ENCODE measurements at regions not wholly inside any gene's neighbourhood (a gene's known extent, or its start where the extent isn't known, plus 50 kb on each side); places are given as distances from the start of the nearest gene placed in this dataset.

GRCh38 chrX:40887476-40887875, 152.1 kb upstream of the MED14 start (continued):
- no peak for TF ChIP-seq PRDM10 (tag by site-specific recombination; IDR thresholded peaks at IDR 0.05)
- TF ChIP-seq OVOL3 (tag by site-specific recombination; IDR thresholded peaks at IDR 0.05): no peak

- ChIA-PET CTCF (interaction anchor here (0.6 to 2.0 kb wide), 4 partner anchors 10 to 98 kb away, joined by 3 to 11 read pairs (median 4); no protein-coding TSS in a partner anchor), POLR2A (no interaction called here)
- Histone ChIP-seq H3K4me1 (ENCODE audit: control insufficient read depth, insufficient read depth, low read length) (no peaks in the 10 kb centered on the region; the same call in 1 of the 2 replicates), H3K4me3 (ENCODE audit: low read depth, low read length) (no peak overlapping the region), H3K27ac (ENCODE audit: extremely low read depth, low read depth, low read length) (no peak overlapping the region), H3K9me3 (ENCODE audit: control insufficient read depth, insufficient read depth, low read depth, low read length) (peaks cover 2% of the 10 kb centered on the region), H3K36me3 (ENCODE audit: control insufficient read depth in 2 of 2, insufficient read depth in 1 of 2, low read length in 2 of 2) (no peaks in the 10 kb centered on the region)
- TF ChIP-seq ZBTB10 (tag by site-specific recombination; IDR thresholded peaks at IDR 0.05): no peak
- TF ChIP-seq ZBTB48 (tag by site-specific recombination; IDR thresholded peaks at IDR 0.05): no peak
- no peak for TF ChIP-seq ATF2 (tag by site-specific recombination; IDR thresholded peaks at IDR 0.05; ENCODE audit: low read depth)
- TF ChIP-seq GLI4 (tag by site-specific recombination; IDR thresholded peaks at IDR 0.05): no peak
- no peak for TF ChIP-seq HOXD13 (CRISPR knock-in tag; IDR thresholded peaks at IDR 0.05; ENCODE audit: borderline replicate concordance)
- peak; percentile 79 for TF ChIP-seq ZNF10 (tag by site-specific recombination; IDR thresholded peaks at IDR 0.05)
- no peak for TF ChIP-seq ZNF558 (tag by site-specific recombination; IDR thresholded peaks at IDR 0.05)
- TF ChIP-seq ZNF23 (tag by site-specific recombination; IDR thresholded peaks at IDR 0.05; ENCODE audit: borderline replicate concordance): no peak
- no peak for TF ChIP-seq ZSCAN23 (tag by site-specific recombination; IDR thresholded peaks at IDR 0.05)
Measured at GRCh38 chrX:40891798-40892197, 156.5 kb upstream of the MED14 start.

GRCh38 chrX:40893251-40893910, 158.0 kb upstream of the MED14 start:
- 0 out of 2 replicates have a peak, but pooled peaks have one; percentile 4 for TF ChIP-seq ZNF146 (tag by site-specific recombination; IDR thresholded peaks at IDR 0.05)
- no peak for TF ChIP-seq ZNF423 (tag by site-specific recombination; IDR thresholded peaks at IDR 0.05)
- Histone ChIP-seq H3K4me1 (ENCODE audit: control insufficient read depth, insufficient read depth, low read length) (peaks cover 7% of the 10 kb centered on the region; the same call in 1 of the 2 replicates), H3K36me3 (ENCODE audit: control insufficient read depth in 2 of 2, insufficient read depth in 1 of 2, low read length in 2 of 2) (no peaks in the 10 kb centered on the region), H3K9me3 (ENCODE audit: control insufficient read depth, insufficient read depth, low read depth, low read length) (peaks cover 2% of the 10 kb centered on the region), H3K27ac (ENCODE audit: extremely low read depth, low read depth, low read length) (no peak overlapping the region), H3K4me3 (ENCODE audit: low read depth, low read length) (no peak overlapping the region)
- ChIA-PET CTCF (interaction anchor here (0.6 kb wide), 1 partner anchor 161 kb away, joined by 3 read pairs; no protein-coding TSS in a partner anchor), POLR2A (no interaction called here)

Measured in HEK293 (cell line).